Stomach (tissue), 8 donors: ENCODE measurements at regions not wholly inside any gene's neighbourhood (a gene's known extent, or its start where the extent isn't known, plus 50 kb on each side); places are given as distances from the start of the nearest gene placed in this dataset.

Experiments
- DNase-seq, 2 donors: peaks; one replicate each; pipeline versions ENCODE4 v3.0.0 to v3.0.0-alpha.2; 2013 to 2019
- H3K27ac ChIP-seq, 5 donors: fragments of 200-600 bp in 4 of 5; sonication (generic) in 4 of 5; one replicate each; pipeline ENCODE4 v1.5.1; 2013 to 2019; ENCODE audit warnings: mild to moderate bottlenecking in 1 of 5, moderate library complexity in 1 of 5
- H3K27me3 ChIP-seq, 3 donors: fragments of 200-600 bp; sonication (generic); one replicate each; pipeline ENCODE4 v1.5.1; 2017 to 2019; ENCODE audit warnings: mixed run types in 1 of 3
- H3K36me3 ChIP-seq, 4 donors: fragments of 200-600 bp; sonication (generic); 1 replicate in 3 of 4; 2 replicates in 1 of 4; pipeline ENCODE4 v1.5.1; 2016 to 2019
- H3K4me1 ChIP-seq, 4 donors: fragments of 200-600 bp; sonication (generic); one replicate each; pipeline ENCODE4 v1.5.1; 2016 to 2019
- H3K4me3 ChIP-seq, 4 donors: fragments of 200-600 bp; sonication (generic) in 3 of 4; one replicate each; pipeline ENCODE4 v1.5.1; 2016 to 2019; ENCODE audit warnings: mild to moderate bottlenecking in 1 of 4
- H3K9me3 ChIP-seq, 4 donors: fragments of 200-600 bp; sonication (generic); one replicate each; pipeline ENCODE4 v1.5.1; 2016 to 2019
- EP300 ChIP-seq: sonication (generic); formaldehyde crosslinking; IDR thresholded peaks from one replicate; pipeline ENCODE4 v1.6.1; 2017; ENCODE audit warnings: antibody characterized with exemption
- POLR2A ChIP-seq, 4 donors: fragments of 450-650 bp; IDR thresholded peaks; one replicate each; pipeline ENCODE4 v1.6.1; 2016; ENCODE audit warnings: antibody characterized with exemption in 4 of 4, control low read depth in 2 of 4, mild to moderate bottlenecking in 1 of 4, moderate library complexity in 1 of 4
- POLR2AphosphoS5 ChIP-seq, 3 donors: sonication (generic); formaldehyde crosslinking; IDR thresholded peaks; one replicate each; pipeline ENCODE4 v1.6.1; 2016; ENCODE audit warnings: antibody characterized with exemption in 3 of 3
- WGBS, 5 donors: extraction: QIAGEN DNeasy Blood & Tissue Kit in 3 of 5; methylation state at CpG; one replicate each; pipeline versions ENCODE4 v1.1.5 to v1.1.7; 2013 to 2018; 5-methylcytosine and 5-hydroxymethylcytosine counted together
- intact Hi-C: fragments of 100-400 bp; cut with DNase I; formaldehyde crosslinking; loops from one replicate; pipeline ENCODE4 v1.15.1; 2023; ENCODE audit warnings: low total_unique reads
- TF ChIP-seq, protein P1 (sequence below), 7 experiments: fragments of 450-650 bp in 4 of 7; fragments of 200-600 bp in 3 of 7; sonication (generic) in 3 of 7; IDR thresholded peaks; one replicate each; pipeline ENCODE4 v1.5.1; 2016 to 2019; ENCODE audit warnings: antibody characterized with exemption in 7 of 7, control low read depth in 2 of 7, mild to moderate bottlenecking in 1 of 7
- donor health status: healthy with polysubstance abuse.
- donor health status: Bipolar disorder and iron deficiency.
- donor health status: healthy.

DNA sequence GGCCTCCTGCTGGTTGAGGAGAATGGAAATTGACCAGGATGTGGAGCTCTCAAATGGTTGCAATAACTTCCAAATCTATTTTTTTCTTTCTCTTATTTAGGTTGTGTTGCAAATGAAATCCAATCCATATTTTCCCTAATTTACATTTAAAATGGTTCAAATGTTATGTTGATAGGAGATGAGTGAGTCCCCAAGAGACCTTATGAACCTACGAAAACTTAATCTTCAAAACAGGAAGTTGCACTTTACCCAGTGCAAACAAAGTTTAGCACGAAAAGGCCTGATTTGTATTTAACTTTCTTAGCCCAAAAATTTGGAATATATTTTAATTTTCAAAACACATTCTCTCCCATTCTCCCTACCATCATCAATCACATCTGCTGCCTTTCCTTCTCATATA lies 59.3 kb upstream of the NDP start:
- TF ChIP-seq POLR2AphosphoS5 (IDR thresholded peaks at IDR 0.05), result no peak
- no peak for TF ChIP-seq POLR2A (IDR thresholded peaks at IDR 0.05)
- TF ChIP-seq EP300, result no peak
- TF ChIP-seq, protein P1, sequence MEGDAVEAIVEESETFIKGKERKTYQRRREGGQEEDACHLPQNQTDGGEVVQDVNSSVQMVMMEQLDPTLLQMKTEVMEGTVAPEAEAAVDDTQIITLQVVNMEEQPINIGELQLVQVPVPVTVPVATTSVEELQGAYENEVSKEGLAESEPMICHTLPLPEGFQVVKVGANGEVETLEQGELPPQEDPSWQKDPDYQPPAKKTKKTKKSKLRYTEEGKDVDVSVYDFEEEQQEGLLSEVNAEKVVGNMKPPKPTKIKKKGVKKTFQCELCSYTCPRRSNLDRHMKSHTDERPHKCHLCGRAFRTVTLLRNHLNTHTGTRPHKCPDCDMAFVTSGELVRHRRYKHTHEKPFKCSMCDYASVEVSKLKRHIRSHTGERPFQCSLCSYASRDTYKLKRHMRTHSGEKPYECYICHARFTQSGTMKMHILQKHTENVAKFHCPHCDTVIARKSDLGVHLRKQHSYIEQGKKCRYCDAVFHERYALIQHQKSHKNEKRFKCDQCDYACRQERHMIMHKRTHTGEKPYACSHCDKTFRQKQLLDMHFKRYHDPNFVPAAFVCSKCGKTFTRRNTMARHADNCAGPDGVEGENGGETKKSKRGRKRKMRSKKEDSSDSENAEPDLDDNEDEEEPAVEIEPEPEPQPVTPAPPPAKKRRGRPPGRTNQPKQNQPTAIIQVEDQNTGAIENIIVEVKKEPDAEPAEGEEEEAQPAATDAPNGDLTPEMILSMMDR (IDR thresholded peaks at IDR 0.05), result no peak
- 36 to 48% (median 41%) methylated on average over 2 of the region's 2 CpGs for WGBS, 5 donors
- Histone ChIP-seq H3K27me3 (no peaks in the 10 kb centered on the region), H3K4me3 (no peak overlapping the region), H3K4me1 (peaks cover 0 to 4% (median 0%) of the 10 kb centered on the region in 4 donors), H3K27ac (no peak overlapping the region), H3K36me3 (no peaks in the 10 kb centered on the region), H3K9me3 (peaks cover 0 to 5% (median 0%) of the 10 kb centered on the region in 4 donors)
- intact Hi-C loops, result no loop called here
- DNase-seq, result no peak

DNA sequence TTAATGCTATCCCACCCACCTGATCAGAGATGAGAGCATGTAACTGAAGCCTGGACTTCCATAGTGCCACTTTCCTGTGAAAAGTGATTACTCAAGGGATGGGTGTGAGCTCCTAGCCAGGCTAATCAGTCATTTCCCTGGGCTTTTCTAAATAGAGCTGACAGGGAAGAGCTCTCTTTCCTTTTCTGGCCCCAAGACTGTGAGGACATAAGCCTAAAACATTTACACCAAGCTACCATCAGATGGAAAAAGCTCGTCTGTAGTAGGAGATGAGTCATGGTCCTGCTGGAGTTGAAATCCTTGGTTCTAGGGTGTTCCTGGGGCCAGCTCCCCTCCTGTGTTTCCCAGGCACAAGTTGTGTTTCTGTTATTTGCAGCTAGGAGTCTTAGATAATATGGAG lies 52.4 kb upstream of the NDP start:
- peaks cover 0 to 9% (median 0%) of the 10 kb centered on the region in 4 donors for H3K4me1 ChIP-seq
- no peaks in the 10 kb centered on the region for H3K36me3 ChIP-seq
- no peak overlapping the region for H3K27ac ChIP-seq
- intact Hi-C loops, result no loop called here
- H3K27me3 ChIP-seq, result no peaks in the 10 kb centered on the region
- WGBS, 5 donors, result 38 to 58% (median 50%) methylated on average over 1 of the region's 1 CpG
- TF ChIP-seq EP300 (no peak), POLR2AphosphoS5 (IDR thresholded peaks at IDR 0.05) (no peak), POLR2A (IDR thresholded peaks at IDR 0.05) (no peak)
- TF ChIP-seq, protein P1 (IDR thresholded peaks at IDR 0.05), result no peak
- no peak overlapping the region for H3K4me3 ChIP-seq
- H3K9me3 ChIP-seq, result peaks cover 0 to 5% (median 0%) of the 10 kb centered on the region in 4 donors
- no peak for DNase-seq
